IMR-90 (cell line): ENCODE measurements at regions not wholly inside any gene's neighbourhood (a gene's known extent, or its start where the extent isn't known, plus 50 kb on each side); places are given as distances from the start of the nearest gene placed in this dataset.

Source experiments
- ATAC-seq: fragments of 200-7000 bp; cut with Tn5 transposase; 2 replicates; pipeline ENCODE4 v1.9.1; 2020; ENCODE audit warnings: low read depth, mild to moderate bottlenecking, moderate library complexity
- BruUV-seq: library from RNA; stranded (reverse); fragments of 400-500 nt; replicated peaks from 2 replicates; lab custom pipeline; 2021; lab: Mats Ljungman, UMichigan
- CTCF ChIA-PET: fragments of 300-600 bp; formaldehyde crosslinking; extraction: SDS; loops from one replicate; lab custom pipeline; 2021; ENCODE audit warnings: antibody characterized with exemption; lab: Yijun Ruan, JAX
- POLR2A ChIA-PET: fragments of 300-600 bp; sonication (Branson Sonifier 250); formaldehyde crosslinking; loops from one replicate; lab custom pipeline; 2022; ENCODE audit warnings: antibody characterized with exemption; ENCODE audit not compliant: unreplicated experiment; lab: Charles Lee
- DNase-seq: peaks from one replicate; pipeline ENCODE4 v3.0.0; 2013
- H2AFZ ChIP-seq: replicated peaks from 2 replicates; pipeline ENCODE3; 2013; ENCODE audit warnings: low read length, mild to moderate bottlenecking; ENCODE audit not compliant: poor library complexity
- H2AK5ac ChIP-seq: 2 replicates; pipeline ENCODE4 v1.6.1; 2013; ENCODE audit warnings: low read depth, low read length, inconsistent platforms
- H2AK9ac ChIP-seq: replicated peaks from 2 replicates; pipeline ENCODE3; 2013; ENCODE audit warnings: mild to moderate bottlenecking, low read depth, low read length, moderate library complexity; ENCODE audit not compliant: poor library complexity
- H2BK120ac ChIP-seq: 2 replicates; pipeline ENCODE4 v1.6.1; 2013; ENCODE audit warnings: low read depth, low read length, inconsistent platforms
- H2BK15ac ChIP-seq: 3 replicates; pipeline ENCODE4 v1.6.1; 2013; ENCODE audit warnings: low read depth, low read length, inconsistent platforms
- H2BK20ac ChIP-seq: 2 replicates; pipeline ENCODE4 v1.6.1; 2013; ENCODE audit warnings: low read depth, mild to moderate bottlenecking, inconsistent platforms, low read length, moderate library complexity
- H2BK5ac ChIP-seq: 2 replicates; pipeline ENCODE4 v1.6.1; 2013; ENCODE audit warnings: mild to moderate bottlenecking, low read depth, low read length, inconsistent platforms; ENCODE audit not compliant: poor library complexity, severe bottlenecking
- H3K14ac ChIP-seq: replicated peaks from 2 replicates; pipeline ENCODE4 v1.6.1; 2013; ENCODE audit warnings: low read depth, low read length, inconsistent platforms
- H3K18ac ChIP-seq: 2 replicates; pipeline ENCODE4 v1.6.1; 2013; ENCODE audit warnings: low read depth, low read length, control low read depth
- H3K23ac ChIP-seq: 2 replicates; pipeline ENCODE4 v1.6.1; 2013; ENCODE audit warnings: low read depth, low read length, inconsistent platforms
- H3K27ac ChIP-seq: 2 replicates; pipeline ENCODE4 v1.5.1; 2013; ENCODE audit warnings: mild to moderate bottlenecking, control low read depth, low read length; ENCODE audit not compliant: insufficient read depth
- H3K27me3 ChIP-seq: 2 replicates; pipeline ENCODE4 v1.6.1; 2013; ENCODE audit warnings: low read length; ENCODE audit not compliant: control insufficient read depth, insufficient read depth
- H3K36me3 ChIP-seq: 2 replicates; pipeline ENCODE4 v1.6.1; 2013; ENCODE audit warnings: low read length, mixed read lengths; ENCODE audit not compliant: control insufficient read depth, insufficient read depth
- H3K4ac ChIP-seq: 2 replicates; pipeline ENCODE4 v1.6.1; 2013; ENCODE audit warnings: low read depth, low read length, inconsistent platforms
- H3K4me1 ChIP-seq: 2 replicates; pipeline ENCODE4 v1.6.1; 2013; ENCODE audit warnings: low read length, mixed read lengths; ENCODE audit not compliant: control insufficient read depth, insufficient read depth
- H3K4me2 ChIP-seq: 2 replicates; pipeline ENCODE4 v1.6.1; 2013; ENCODE audit warnings: low read depth, mild to moderate bottlenecking, control low read depth, low read length, moderate library complexity
- H3K4me3 ChIP-seq: 2 replicates; pipeline ENCODE4 v1.5.1; 2013; ENCODE audit warnings: low read depth, mild to moderate bottlenecking, control low read depth, low read length, moderate library complexity; ENCODE audit not compliant: insufficient read depth
- H3K56ac ChIP-seq: 2 replicates; pipeline ENCODE4 v1.6.1; 2013; ENCODE audit warnings: low read length, inconsistent platforms; ENCODE audit not compliant: insufficient read depth; ENCODE audit errors: extremely low read depth
- H3K79me1 ChIP-seq, 2 experiments: 2 replicates each; pipeline ENCODE4 v1.6.1; 2013; ENCODE audit warnings: low read length in 2 of 2, inconsistent platforms in 1 of 2, low read depth in 1 of 2
- H3K9ac ChIP-seq: 2 replicates; pipeline ENCODE4 v1.6.1; 2013; ENCODE audit warnings: low read depth, low read length, control low read depth
- H3K9me1 ChIP-seq: 2 replicates; pipeline ENCODE4 v1.6.1; 2013; ENCODE audit warnings: low read length, inconsistent platforms; ENCODE audit not compliant: insufficient read depth
- H3K9me3 ChIP-seq: 2 replicates; pipeline ENCODE4 v1.6.1; 2013; ENCODE audit warnings: low read length; ENCODE audit not compliant: control insufficient read depth, insufficient read depth
- H4K20me1 ChIP-seq: 2 replicates; pipeline ENCODE4 v1.6.1; 2013; ENCODE audit warnings: low read length, inconsistent platforms; ENCODE audit not compliant: insufficient read depth
- H4K5ac ChIP-seq: 2 replicates; pipeline ENCODE4 v1.6.1; 2013; ENCODE audit warnings: mild to moderate bottlenecking, low read depth, low read length, control low read depth
- H4K8ac ChIP-seq, 2 experiments: 2 replicates each; pipeline ENCODE4 v1.6.1; 2013; ENCODE audit warnings: low read depth in 2 of 2, low read length in 2 of 2, control low read depth in 1 of 2, inconsistent platforms in 1 of 2
- H4K91ac ChIP-seq: 2 replicates; pipeline ENCODE4 v1.6.1; 2013; ENCODE audit warnings: low read depth, low read length, inconsistent platforms; ENCODE audit not compliant: insufficient read depth
- BHLHE40 ChIP-seq: fragments of 150-350 bp; IDR thresholded peaks from 2 replicates; pipeline ENCODE4 v1.6.1; 2016; ENCODE audit warnings: mild to moderate bottlenecking, low read depth, low read length
- CHD1 ChIP-seq: IDR thresholded peaks from 2 replicates; pipeline ENCODE4 v1.6.1; 2012; ENCODE audit warnings: low read depth, low read length, improper control_type of control experiment
- MAFK ChIP-seq: IDR thresholded peaks from 2 replicates; pipeline ENCODE4 v1.6.1; 2012; ENCODE audit warnings: low read depth, low read length, improper control_type of control experiment
- MAZ ChIP-seq: IDR thresholded peaks from 2 replicates; pipeline ENCODE4 v1.6.1; 2012; ENCODE audit warnings: low read depth, mild to moderate bottlenecking, low read length, improper control_type of control experiment, moderate library complexity, borderline replicate concordance
- RFX5 ChIP-seq: IDR thresholded peaks from 2 replicates; pipeline ENCODE4 v1.8.0; 2012; ENCODE audit warnings: low read depth, mild to moderate bottlenecking, low read length, moderate library complexity
- SMC3 ChIP-seq: fragments of 150-350 bp; IDR thresholded peaks from 2 replicates; pipeline ENCODE4 v1.6.1; 2016; ENCODE audit warnings: low read depth, mild to moderate bottlenecking, antibody characterized with exemption, low read length, moderate library complexity
- WGBS, 2 experiments: methylation state at CpG; one replicate each; pipeline versions ENCODE4 v1.1.5 to v1.1.7; 2013; ENCODE audit warnings: missing lambda C conversion rate in 2 of 2; ENCODE audit not compliant: insufficient read length in 1 of 2; ENCODE audit errors: extremely low coverage in 2 of 2; 5-methylcytosine and 5-hydroxymethylcytosine counted together
- dilution Hi-C: fragments of 300-500 bp; cut with HindIII; formaldehyde crosslinking; loops from one replicate; pipeline ENCODE4 v1.14.3; 2018; ENCODE audit warnings: low sequenced_read_pairs; ENCODE audit not compliant: unreplicated experiment
- in situ Hi-C: fragments of 300-500 bp; cut with MboI; formaldehyde crosslinking; loops from 3 replicates; pipeline ENCODE4 v1.14.3; 2019; ENCODE audit warnings: low sequenced_read_pairs, inconsistent platforms, mixed read lengths
- intact Hi-C: fragments of 100-400 bp; cut with micrococcal nuclease; formaldehyde crosslinking; loops from 2 replicates; pipeline ENCODE4 v1.10.0; 2022

DNA sequence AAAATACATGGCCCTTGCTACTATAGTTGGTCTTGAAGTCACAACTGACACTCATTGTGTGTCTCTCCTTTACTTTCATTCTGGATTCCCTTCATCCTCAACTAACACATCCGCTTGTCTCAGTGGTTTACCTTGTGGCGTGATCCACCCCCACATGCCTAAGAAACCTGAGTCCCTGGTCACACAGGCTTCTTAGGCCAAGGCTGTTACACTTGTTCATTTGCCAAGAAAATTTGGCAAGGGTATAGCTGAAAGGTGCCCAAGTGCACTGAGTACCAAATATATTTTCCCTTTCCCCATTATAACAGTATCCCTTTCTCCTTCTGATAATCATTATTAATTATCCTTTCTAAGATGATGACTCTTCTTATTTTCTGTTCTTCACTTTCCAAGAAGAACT, 207.6 kb upstream of the STAC start:
- 71% methylated on average over 1 of the region's 2 CpGs; no CpG with 5 or more reads in 1 of the 2 experiments for WGBS, 2 experiments
- H3K4me3 ChIP-seq = no peak overlapping the region
- DNase-seq = no peak
- no peak for TF ChIP-seq MAZ
- TF ChIP-seq SMC3 = no peak
- no peak for TF ChIP-seq BHLHE40
- TF ChIP-seq RFX5 = no peak
- no peak for TF ChIP-seq CHD1
- TF ChIP-seq MAFK = no peak
- H2BK20ac ChIP-seq = no peak overlapping the region
- H2BK5ac ChIP-seq = no peak overlapping the region
- no peak overlapping the region for H4K91ac ChIP-seq
- no peak for ATAC-seq
- POLR2A ChIA-PET = no interaction called here
- no peaks in the 10 kb centered on the region for H3K79me1 ChIP-seq
- H3K9me1 ChIP-seq = no peaks in the 10 kb centered on the region
- intact Hi-C loops (no loop called here), in situ Hi-C loops (no loop called here), dilution Hi-C loops (no loop called here)
- no peak overlapping the region for H3K14ac ChIP-seq
- H2AK5ac ChIP-seq = no peak overlapping the region
- H3K18ac ChIP-seq = no peak overlapping the region
- H2BK15ac ChIP-seq = no peak overlapping the region
- H3K4me2 ChIP-seq = no peak overlapping the region
- no peak overlapping the region for H4K5ac ChIP-seq
- no peaks in the 10 kb centered on the region for H3K36me3 ChIP-seq
- H3K56ac ChIP-seq = no peak overlapping the region
- no peak overlapping the region for H2AK9ac ChIP-seq
- no peak overlapping the region for H3K4ac ChIP-seq
- peaks cover 12% of the 10 kb centered on the region; the same call in 1 of the 2 replicates for H3K9me3 ChIP-seq
- no peaks in the 10 kb centered on the region for H3K4me1 ChIP-seq
- CTCF ChIA-PET = no interaction called here
- H3K27ac ChIP-seq = no peak overlapping the region
- no peaks in the 10 kb centered on the region for H4K20me1 ChIP-seq
- no peak overlapping the region for H2AFZ ChIP-seq
- BruUV-seq = no TSS peak
- H3K27me3 ChIP-seq = no peaks in the 10 kb centered on the region
- H3K23ac ChIP-seq = no peak overlapping the region
- H2BK120ac ChIP-seq = no peak overlapping the region
- H3K9ac ChIP-seq = no peak overlapping the region
- no peak overlapping the region for H4K8ac ChIP-seq
